Epithelial cell of proximal tubule (primary cell): ENCODE measurements at regions not wholly inside any gene's neighbourhood (a gene's known extent, or its start where the extent isn't known, plus 50 kb on each side); places are given as distances from the start of the nearest gene placed in this dataset.

Experiments
- DNase-seq: peaks from one replicate; pipeline ENCODE4 v3.0.0-alpha.2; 2011; ENCODE audit warnings: low read depth
- H3K4me3 ChIP-seq: 2 replicates; pipeline ENCODE4 v1.5.1; 2011; ENCODE audit warnings: low read depth, mild to moderate bottlenecking, low read length
- CTCF ChIP-seq: conservative IDR thresholded peaks from 2 replicates; pipeline ENCODE4 v1.5.1; 2012; ENCODE audit warnings: low read depth, mild to moderate bottlenecking, low read length

GRCh38 chr1:4275083-4275482 lies 375.0 kb upstream of the C1orf174 start:
- no peak for TF ChIP-seq CTCF
- no peak overlapping the region for H3K4me3 ChIP-seq
- no peak for DNase-seq

GRCh38 chr1:4276238-4276637 lies 376.2 kb upstream of the C1orf174 start:
- no peak for TF ChIP-seq CTCF
- no peak for DNase-seq
- H3K4me3 ChIP-seq = no peak overlapping the region

- DNase-seq = no peak
- no peak overlapping the region for H3K4me3 ChIP-seq
- no peak for TF ChIP-seq CTCF
These were observed 376.8 kb upstream of the AJAP1 start for GRCh38 chr1:4277598-4277997.

DNA sequence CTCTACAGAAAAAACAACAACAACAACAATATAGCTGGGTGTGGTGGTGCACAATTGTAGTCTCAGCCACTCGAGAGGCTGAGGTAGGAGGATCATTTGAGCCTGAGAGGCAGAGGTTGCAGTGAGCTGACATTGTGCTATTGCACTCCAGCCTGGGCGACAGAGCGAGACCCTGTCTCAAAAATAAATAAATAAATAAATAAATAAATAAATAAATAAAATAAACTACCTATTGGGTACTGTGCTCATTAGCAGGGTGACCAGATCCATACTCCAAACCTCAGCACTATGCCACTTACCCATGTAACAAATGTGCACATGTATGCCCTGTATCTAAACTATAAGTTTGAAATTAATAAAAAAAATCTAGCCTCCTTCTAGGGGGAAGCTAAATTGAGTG lies 369.4 kb upstream of the AJAP1 start:
- DNase-seq = no peak
- no peak for TF ChIP-seq CTCF
- no peak overlapping the region for H3K4me3 ChIP-seq

- TF ChIP-seq CTCF = no peak
- no peak overlapping the region for H3K4me3 ChIP-seq
- DNase-seq = no peak
These were observed 361.5 kb upstream of the AJAP1 start for GRCh38 chr1:4292861-4293260.

DNA sequence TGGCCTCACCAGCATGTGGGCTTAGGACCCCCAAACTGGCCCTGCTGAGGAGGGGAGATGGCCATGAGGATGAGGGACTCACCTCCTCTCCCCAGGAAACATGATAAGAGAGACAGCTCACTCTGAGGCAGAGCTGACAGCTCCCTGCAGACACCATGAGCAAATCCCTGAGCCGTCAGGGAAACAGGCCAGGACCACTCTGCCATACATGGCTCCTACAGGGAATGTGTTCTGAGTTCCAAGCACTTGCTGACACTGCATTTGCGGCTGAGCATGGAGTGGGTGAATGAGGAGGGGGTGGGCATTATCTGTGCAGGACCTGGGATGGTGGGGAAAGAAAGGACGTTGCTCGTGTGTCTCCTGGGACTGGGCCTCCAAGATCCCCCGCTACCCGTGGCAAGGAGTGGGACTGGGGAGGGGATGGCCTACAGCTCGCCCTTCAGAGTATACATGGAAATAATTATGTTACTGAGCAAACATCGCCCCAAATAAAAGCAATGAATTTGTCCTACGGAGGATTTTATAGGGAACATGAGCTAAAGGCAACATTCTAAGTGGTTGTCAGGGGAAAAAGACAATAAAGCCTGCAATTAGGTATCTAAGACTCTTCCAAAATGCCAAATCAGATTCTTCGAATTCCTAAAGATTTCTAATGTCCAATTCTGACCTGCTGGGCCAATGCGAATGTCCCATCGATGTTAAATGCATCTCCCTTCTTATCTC lies 355.9 kb upstream of the AJAP1 start:
- no peak for DNase-seq
- no peak overlapping the region for H3K4me3 ChIP-seq
- no peak for TF ChIP-seq CTCF

- H3K4me3 ChIP-seq = no peak overlapping the region
- TF ChIP-seq CTCF = no peak
- no peak for DNase-seq
These were observed 353.4 kb upstream of the AJAP1 start for GRCh38 chr1:4301007-4301406.
